ENCODE measurements at regions not wholly inside any gene's neighbourhood (a gene's known extent, or its start where the extent isn't known, plus 50 kb on each side); places are given as distances from the start of the nearest gene placed in this dataset.

DNA sequence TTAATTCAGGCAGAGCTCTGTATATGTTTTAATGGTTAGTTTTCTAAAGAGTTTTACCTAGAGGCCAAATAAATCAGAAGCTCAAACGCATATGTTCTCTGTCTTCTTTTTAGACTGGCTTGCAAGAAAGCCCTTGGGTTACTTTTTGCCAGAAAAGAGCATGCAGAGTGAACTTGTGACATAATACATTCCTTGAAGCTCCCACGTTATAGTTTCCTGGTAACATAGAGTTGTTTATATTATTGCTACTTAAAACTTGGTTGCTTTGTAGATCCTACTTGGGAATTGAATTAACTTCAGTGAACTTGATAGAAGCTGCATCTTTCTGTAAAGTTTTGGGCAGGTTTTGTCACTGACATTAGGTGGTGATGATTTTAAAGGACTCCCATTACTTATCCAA is 102.9 kb downstream of the C9orf152 start:
- TF ChIP-seq POLR2AphosphoS5 (IDR thresholded peaks at IDR 0.05) (no peak), CTCF (IDR thresholded peaks at IDR 0.05) (no peak)
